ENCODE measurements at regions not wholly inside any gene's neighbourhood (a gene's known extent, or its start where the extent isn't known, plus 50 kb on each side); places are given as distances from the start of the nearest gene placed in this dataset.

DNA sequence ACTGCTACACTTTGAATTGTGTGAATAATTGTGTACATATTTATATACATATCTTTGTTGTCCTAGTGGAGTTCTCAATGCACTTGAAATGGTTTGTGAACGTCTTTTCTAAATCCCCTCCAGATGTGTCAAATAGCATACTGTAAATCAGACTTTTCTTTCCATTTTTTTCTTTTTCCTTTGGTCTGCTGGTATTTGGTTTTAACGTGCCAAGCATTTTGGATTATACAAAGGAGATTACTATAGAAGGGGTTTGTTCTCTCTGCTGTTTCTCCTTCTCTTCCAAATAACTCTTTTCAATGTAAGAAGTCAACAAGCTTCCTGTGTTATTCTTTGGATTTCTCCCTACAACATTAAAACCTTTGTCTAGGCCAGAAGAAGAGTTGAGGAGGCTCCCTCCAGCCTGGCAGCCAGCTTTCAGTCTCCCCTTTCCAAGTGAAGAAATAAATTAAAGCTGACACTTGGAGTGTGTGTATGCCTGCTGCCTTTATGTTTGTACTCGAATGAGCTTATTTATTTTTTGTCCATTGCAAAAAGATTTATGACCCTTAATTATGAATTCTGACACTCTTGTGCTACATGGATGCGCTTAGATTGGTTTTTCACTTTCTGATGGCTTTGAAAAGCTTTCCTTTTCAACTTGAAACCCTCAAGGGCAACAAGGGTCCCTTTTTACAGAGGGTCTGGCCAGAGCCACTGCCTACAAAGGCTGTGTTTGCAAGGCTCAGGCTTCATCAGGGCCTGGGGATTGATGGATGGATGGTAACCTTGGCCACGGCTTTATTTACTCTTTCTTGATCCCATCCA is 107.8 kb downstream of the RAB18 start:
- no peaks in the 10 kb centered on the region for H3K27me3 ChIP-seq (ENCODE audit: insufficient read depth, low read depth)
- H2AFZ ChIP-seq (ENCODE audit: low read depth): no peak overlapping the region
- H3K4me2 ChIP-seq: no peak overlapping the region
- H3K27ac ChIP-seq: no peak overlapping the region
- no peaks in the 10 kb centered on the region for H4K20me1 ChIP-seq (ENCODE audit: insufficient read depth)
- H3K9ac ChIP-seq: no peak overlapping the region
- peaks cover 23% of the 10 kb centered on the region for H3K4me1 ChIP-seq (ENCODE audit: low read depth, poor library complexity, severe bottlenecking)
- TF ChIP-seq, protein P1, sequence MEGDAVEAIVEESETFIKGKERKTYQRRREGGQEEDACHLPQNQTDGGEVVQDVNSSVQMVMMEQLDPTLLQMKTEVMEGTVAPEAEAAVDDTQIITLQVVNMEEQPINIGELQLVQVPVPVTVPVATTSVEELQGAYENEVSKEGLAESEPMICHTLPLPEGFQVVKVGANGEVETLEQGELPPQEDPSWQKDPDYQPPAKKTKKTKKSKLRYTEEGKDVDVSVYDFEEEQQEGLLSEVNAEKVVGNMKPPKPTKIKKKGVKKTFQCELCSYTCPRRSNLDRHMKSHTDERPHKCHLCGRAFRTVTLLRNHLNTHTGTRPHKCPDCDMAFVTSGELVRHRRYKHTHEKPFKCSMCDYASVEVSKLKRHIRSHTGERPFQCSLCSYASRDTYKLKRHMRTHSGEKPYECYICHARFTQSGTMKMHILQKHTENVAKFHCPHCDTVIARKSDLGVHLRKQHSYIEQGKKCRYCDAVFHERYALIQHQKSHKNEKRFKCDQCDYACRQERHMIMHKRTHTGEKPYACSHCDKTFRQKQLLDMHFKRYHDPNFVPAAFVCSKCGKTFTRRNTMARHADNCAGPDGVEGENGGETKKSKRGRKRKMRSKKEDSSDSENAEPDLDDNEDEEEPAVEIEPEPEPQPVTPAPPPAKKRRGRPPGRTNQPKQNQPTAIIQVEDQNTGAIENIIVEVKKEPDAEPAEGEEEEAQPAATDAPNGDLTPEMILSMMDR (conservative IDR thresholded peaks at IDR 0.05; ENCODE audit: low read depth, low read length): no peak
- no peak overlapping the region for H3K4me3 ChIP-seq (IDR thresholded peaks at IDR 0.05; ENCODE audit: insufficient read depth, low read depth, low read length)
- no peaks in the 10 kb centered on the region for H3K79me2 ChIP-seq (ENCODE audit: insufficient read depth, low read depth)
- H3K36me3 ChIP-seq (ENCODE audit: insufficient read depth): no peaks in the 10 kb centered on the region

DNA sequence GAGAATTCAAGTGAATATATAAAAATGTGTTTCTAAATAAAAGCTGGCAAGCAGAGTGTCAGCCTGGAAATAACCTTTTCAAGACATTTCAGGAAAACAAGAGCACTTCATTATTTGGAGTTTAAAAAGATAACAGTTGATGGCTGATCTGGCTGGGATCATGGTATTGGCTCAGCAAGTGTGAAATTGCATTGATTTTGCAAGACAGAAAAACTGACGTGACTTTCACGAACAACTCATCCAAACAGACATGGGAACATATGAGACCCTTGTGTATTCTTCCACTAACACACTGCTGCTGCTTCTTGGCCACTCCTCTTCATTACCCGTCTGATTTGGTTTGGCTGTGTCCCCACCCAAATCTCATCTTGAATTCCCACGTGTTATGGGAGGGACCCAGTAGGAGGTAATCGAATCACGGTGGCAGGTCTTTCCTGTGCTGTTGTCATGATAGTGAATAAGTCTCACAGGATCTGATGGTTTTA is 108.5 kb downstream of the RAB18 start:
- no peak overlapping the region for H3K4me3 ChIP-seq (IDR thresholded peaks at IDR 0.05; ENCODE audit: insufficient read depth, low read depth, low read length)

DNA sequence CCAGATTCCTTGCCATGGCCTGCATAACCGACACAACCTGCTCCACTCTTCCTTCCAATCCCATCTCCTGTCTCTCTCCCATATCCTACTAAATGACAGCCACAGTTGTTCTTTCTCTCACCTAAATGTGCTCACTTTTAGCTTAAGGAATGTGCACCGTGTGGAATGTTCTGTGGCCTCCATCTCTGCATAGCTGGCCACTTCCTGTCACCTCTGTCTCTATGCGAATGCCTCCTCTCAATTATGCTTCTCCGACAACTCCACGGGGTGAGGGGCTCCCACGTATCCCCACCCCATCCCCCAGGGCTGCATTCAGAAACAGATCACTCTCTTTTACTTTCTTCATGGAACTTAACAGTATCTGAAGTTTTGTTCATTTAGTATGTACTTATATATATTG is 110.7 kb downstream of the RAB18 start:
- H3K27ac ChIP-seq: no peak overlapping the region
- H3K4me1 ChIP-seq (ENCODE audit: low read depth, poor library complexity, severe bottlenecking): no peaks in the 10 kb centered on the region
- H3K4me3 ChIP-seq (IDR thresholded peaks at IDR 0.05; ENCODE audit: insufficient read depth, low read depth, low read length): no peak overlapping the region
- H3K27me3 ChIP-seq (ENCODE audit: insufficient read depth, low read depth): no peaks in the 10 kb centered on the region
- H2AFZ ChIP-seq (ENCODE audit: low read depth): no peak overlapping the region
- TF ChIP-seq, protein P1 (conservative IDR thresholded peaks at IDR 0.05; ENCODE audit: low read depth, low read length): no peak
- no peak overlapping the region for H3K9ac ChIP-seq
- no peaks in the 10 kb centered on the region for H3K79me2 ChIP-seq (ENCODE audit: insufficient read depth, low read depth)
- H4K20me1 ChIP-seq (ENCODE audit: insufficient read depth): no peaks in the 10 kb centered on the region
- no peaks in the 10 kb centered on the region for H3K36me3 ChIP-seq (ENCODE audit: insufficient read depth)
- no peak overlapping the region for H3K4me2 ChIP-seq

More for the DNA sequence above, 108.5 kb downstream of the RAB18 start:
- Histone ChIP-seq H3K4me1 (ENCODE audit: low read depth, poor library complexity, severe bottlenecking) (peaks cover 17% of the 10 kb centered on the region), H3K9ac (no peak overlapping the region), H2AFZ (ENCODE audit: low read depth) (no peak overlapping the region), H4K20me1 (ENCODE audit: insufficient read depth) (no peaks in the 10 kb centered on the region), H3K27ac (no peak overlapping the region), H3K79me2 (ENCODE audit: insufficient read depth, low read depth) (no peaks in the 10 kb centered on the region), H3K4me2 (no peak overlapping the region), H3K36me3 (ENCODE audit: insufficient read depth) (no peaks in the 10 kb centered on the region), H3K27me3 (ENCODE audit: insufficient read depth, low read depth) (no peaks in the 10 kb centered on the region)
- TF ChIP-seq, protein P1 (conservative IDR thresholded peaks at IDR 0.05; ENCODE audit: low read depth, low read length): no peak

DNA sequence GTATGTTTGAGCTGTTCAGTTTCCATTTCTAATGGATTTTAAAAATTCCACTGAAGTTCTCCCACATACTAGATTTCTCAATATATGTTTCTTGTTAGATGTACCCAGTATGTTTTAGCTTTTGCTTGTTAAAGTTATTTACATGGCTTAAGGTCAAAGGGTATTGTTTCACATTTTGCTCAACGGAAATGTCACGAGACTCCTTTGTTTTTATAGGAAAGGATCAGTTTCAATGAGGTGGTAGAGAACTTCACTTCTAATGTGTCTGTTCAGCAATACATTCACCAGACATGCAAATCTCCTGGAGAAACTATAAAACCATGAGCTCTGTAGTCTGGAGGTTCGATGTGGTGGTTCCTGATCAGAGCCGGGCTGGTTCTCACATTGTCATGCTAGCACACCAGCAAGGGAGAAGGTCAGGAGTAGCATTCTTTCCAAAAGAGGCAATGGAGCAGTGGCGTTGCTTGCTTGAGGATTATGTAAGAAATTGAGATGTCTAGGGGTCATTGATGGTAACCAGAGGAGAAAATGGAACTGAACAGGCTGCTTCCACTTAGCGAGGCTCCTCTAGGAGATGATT is 114.0 kb downstream of the RAB18 start:
- Histone ChIP-seq H3K36me3 (ENCODE audit: insufficient read depth) (no peaks in the 10 kb centered on the region), H3K4me2 (no peak overlapping the region), H4K20me1 (ENCODE audit: insufficient read depth) (no peaks in the 10 kb centered on the region), H3K4me3 (IDR thresholded peaks at IDR 0.05; ENCODE audit: insufficient read depth, low read depth, low read length) (no peak overlapping the region), H3K27me3 (ENCODE audit: insufficient read depth, low read depth) (no peaks in the 10 kb centered on the region), H3K79me2 (ENCODE audit: insufficient read depth, low read depth) (no peaks in the 10 kb centered on the region), H3K4me1 (ENCODE audit: low read depth, poor library complexity, severe bottlenecking) (no peaks in the 10 kb centered on the region), H3K9ac (no peak overlapping the region), H3K27ac (no peak overlapping the region), H2AFZ (ENCODE audit: low read depth) (no peak overlapping the region)
- TF ChIP-seq, protein P1 (conservative IDR thresholded peaks at IDR 0.05; ENCODE audit: low read depth, low read length): no peak

Measured in KMS-11 (cell line).